ENCODE measurements at regions not wholly inside any gene's neighbourhood (a gene's known extent, or its start where the extent isn't known, plus 50 kb on each side); places are given as distances from the start of the nearest gene placed in this dataset.

- DNase-seq (ENCODE audit: low spot score): no peak
- in situ Hi-C loops (cut with MboI; ENCODE audit: low pct_unique_long_range_greater_than_20kb, low sequenced_read_pairs, unreplicated experiment): no loop called here
- TF ChIP-seq CTCF (IDR thresholded peaks at IDR 0.05; ENCODE audit: extremely low read depth, insufficient read depth, missing control alignments): no peak
Measured at GRCh38 chr12:114848666-114849065, 164.7 kb upstream of the TBX3 start.

- TF ChIP-seq CTCF (IDR thresholded peaks at IDR 0.05; ENCODE audit: extremely low read depth, insufficient read depth, missing control alignments): no peak
Measured at GRCh38 chr12:114847441-114848035, 163.6 kb upstream of the TBX3 start.

DNA sequence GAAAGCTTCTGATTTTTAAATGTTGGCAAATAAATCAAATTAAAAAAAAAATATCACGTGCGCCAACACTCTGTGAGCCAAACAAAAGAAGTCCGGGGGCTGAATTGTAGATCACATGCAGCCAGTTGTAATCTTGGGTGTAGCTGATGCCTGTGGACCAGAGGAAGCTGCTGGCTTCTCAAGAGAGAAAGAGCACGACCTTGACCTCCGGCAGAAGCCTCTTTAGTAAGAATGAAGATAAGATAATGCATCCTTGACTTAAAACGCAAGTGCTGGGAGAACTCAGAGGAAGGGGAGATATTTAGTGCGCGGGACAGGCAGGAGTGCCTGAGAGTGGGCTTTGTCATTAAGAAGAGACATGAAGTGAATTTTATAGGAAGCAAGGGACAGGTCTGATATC lies 162.8 kb upstream of the TBX3 start:
- in situ Hi-C loops (cut with MboI; ENCODE audit: low pct_unique_long_range_greater_than_20kb, low sequenced_read_pairs, unreplicated experiment): no loop called here
- no peak for DNase-seq (ENCODE audit: low spot score)
- no peak for TF ChIP-seq CTCF (IDR thresholded peaks at IDR 0.05; ENCODE audit: extremely low read depth, insufficient read depth, missing control alignments)

More at GRCh38 chr12:114847441-114848035, 163.6 kb upstream of the TBX3 start:
- no peak for DNase-seq (ENCODE audit: low spot score)
- in situ Hi-C loops (cut with MboI; ENCODE audit: low pct_unique_long_range_greater_than_20kb, low sequenced_read_pairs, unreplicated experiment): no loop called here

DNA sequence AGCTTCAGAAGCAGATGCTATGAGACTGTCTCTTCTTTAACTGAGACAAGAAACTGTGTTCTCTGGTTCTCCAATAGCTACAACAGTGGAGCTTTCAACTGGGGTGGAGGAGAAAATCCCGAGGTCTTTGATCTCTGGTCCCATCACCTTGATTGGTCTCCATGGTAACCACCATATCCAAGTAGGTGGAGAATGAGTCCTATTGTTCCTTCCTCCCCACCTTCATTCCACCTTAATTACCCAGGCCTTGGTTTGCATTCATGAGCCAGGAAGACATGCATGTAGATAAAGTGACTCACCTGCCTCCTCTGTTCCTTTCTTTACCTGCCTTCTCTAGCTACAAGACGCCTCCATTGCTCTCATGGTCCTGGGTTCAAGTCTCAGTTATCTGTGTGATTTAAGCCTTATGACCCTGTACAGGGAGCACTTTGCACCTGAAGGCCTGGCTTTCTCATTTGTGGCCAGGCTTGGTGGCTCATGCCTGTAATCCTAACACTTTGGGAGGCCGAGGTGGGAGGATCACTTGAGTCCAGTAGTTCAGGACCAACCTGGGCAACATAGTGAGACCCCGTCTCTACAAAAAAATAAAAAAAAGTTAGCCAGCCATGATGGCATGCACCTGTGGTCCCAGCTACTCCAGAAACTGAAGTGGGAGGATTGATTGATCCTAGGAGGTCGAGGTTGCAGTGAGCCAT lies 157.7 kb upstream of the TBX3 start:
- in situ Hi-C loops (cut with MboI; ENCODE audit: low pct_unique_long_range_greater_than_20kb, low sequenced_read_pairs, unreplicated experiment): no loop called here
- no peak for TF ChIP-seq CTCF (IDR thresholded peaks at IDR 0.05; ENCODE audit: extremely low read depth, insufficient read depth, missing control alignments)
- no peak for DNase-seq (ENCODE audit: low spot score)

DNA sequence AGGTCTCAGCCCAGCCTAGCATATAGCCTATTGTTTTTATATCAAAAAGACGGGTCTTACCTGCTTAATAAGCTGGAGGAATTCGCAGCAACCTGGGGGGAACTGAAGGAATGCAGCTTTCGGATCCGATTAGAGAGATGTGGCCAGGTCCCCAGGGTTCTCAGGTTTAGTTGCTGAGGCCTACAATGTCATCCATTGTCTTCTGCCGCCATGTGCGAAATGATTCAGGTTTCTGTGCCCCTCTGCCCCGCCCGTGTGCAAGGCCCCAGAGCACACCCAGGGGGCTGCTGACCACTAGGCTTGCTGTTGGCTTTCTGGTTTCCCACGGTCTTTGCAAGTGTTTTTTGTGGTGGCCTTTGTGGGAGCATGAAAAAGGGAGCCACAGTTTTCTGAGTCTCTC lies 154.5 kb upstream of the TBX3 start:
- TF ChIP-seq CTCF (IDR thresholded peaks at IDR 0.05; ENCODE audit: extremely low read depth, insufficient read depth, missing control alignments): no peak
- in situ Hi-C loops (cut with MboI; ENCODE audit: low pct_unique_long_range_greater_than_20kb, low sequenced_read_pairs, unreplicated experiment): no loop called here
- no peak for DNase-seq (ENCODE audit: low spot score)

DNA sequence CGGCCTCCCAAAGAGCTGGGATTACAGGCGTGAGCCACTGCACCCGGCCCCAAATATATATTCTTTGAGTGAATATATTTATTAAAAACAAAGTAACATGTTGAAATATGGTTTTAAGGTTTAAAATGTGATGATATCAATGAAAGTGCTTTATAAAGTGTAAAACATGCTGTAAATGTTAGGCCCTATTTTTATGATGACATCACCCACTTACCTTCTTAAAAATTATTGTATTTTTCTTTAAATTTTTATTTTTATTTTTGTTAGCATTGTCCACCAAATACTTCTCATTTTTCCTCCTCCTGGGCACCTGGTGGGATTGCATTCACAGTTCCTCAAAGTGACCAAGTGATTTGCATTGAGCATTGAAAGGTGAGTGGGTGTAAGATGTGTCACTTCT lies 152.6 kb upstream of the TBX3 start:
- in situ Hi-C loops (cut with MboI; ENCODE audit: low pct_unique_long_range_greater_than_20kb, low sequenced_read_pairs, unreplicated experiment): no loop called here
- TF ChIP-seq CTCF (IDR thresholded peaks at IDR 0.05; ENCODE audit: extremely low read depth, insufficient read depth, missing control alignments): no peak
- DNase-seq (ENCODE audit: low spot score): no peak

All from GM13977 (cell line).